SK-N-SH (cell line): ENCODE measurements at regions not wholly inside any gene's neighbourhood (a gene's known extent, or its start where the extent isn't known, plus 50 kb on each side); places are given as distances from the start of the nearest gene placed in this dataset.

Experiments used
- EP300 ChIP-seq, 2 experiments: IDR thresholded peaks; 2 replicates each; pipeline versions ENCODE4 v1.4.0 to v1.6.1; 2012; ENCODE audit warnings: borderline replicate concordance in 1 of 2, low read depth in 1 of 2, low read length in 1 of 2
- EZH2phosphoT487 ChIP-seq: fragments of 200-600 bp; sonication (generic); IDR thresholded peaks from 2 replicates; pipeline ENCODE4 v1.6.1; 2017; ENCODE audit warnings: low read depth, mixed run types, mild to moderate bottlenecking, antibody characterized with exemption, moderate library complexity, borderline replicate concordance
- FOXJ3 ChIP-seq: sonication (generic); formaldehyde crosslinking; IDR thresholded peaks from 2 replicates; pipeline ENCODE4 v1.5.1; 2020; ENCODE audit warnings: mild to moderate bottlenecking, missing genetic modification reagents
- FOXM1 ChIP-seq: IDR thresholded peaks from 2 replicates; pipeline ENCODE4 v1.4.0; 2012; ENCODE audit warnings: low read depth, mild to moderate bottlenecking
- IRF3 ChIP-seq: fragments of 150-350 bp; IDR thresholded peaks from 2 replicates; pipeline ENCODE4 v1.6.1; 2016; ENCODE audit warnings: mild to moderate bottlenecking, low read depth, low read length
- JUND ChIP-seq: IDR thresholded peaks from 2 replicates; pipeline ENCODE4 v1.4.0; 2012
- NRF1 ChIP-seq: IDR thresholded peaks from 2 replicates; pipeline ENCODE4 v1.6.1; 2012; ENCODE audit warnings: low read depth, mild to moderate bottlenecking, low read length
- RAD21 ChIP-seq: IDR thresholded peaks from 2 replicates; pipeline ENCODE4 v1.6.1; 2012; ENCODE audit warnings: mild to moderate bottlenecking, low read length
- RFX5 ChIP-seq: IDR thresholded peaks from 2 replicates; pipeline ENCODE4 v1.6.1; 2012; ENCODE audit warnings: mild to moderate bottlenecking, improper control_type of control experiment, low read length
- RXRA ChIP-seq: IDR thresholded peaks from 2 replicates; pipeline ENCODE4 v1.4.0; 2012; ENCODE audit warnings: low read depth, mild to moderate bottlenecking, borderline replicate concordance
- SIN3A ChIP-seq: IDR thresholded peaks from 2 replicates; pipeline ENCODE4 v1.6.1; 2012; ENCODE audit warnings: low read depth, mild to moderate bottlenecking, low read length, moderate library complexity, borderline replicate concordance
- SMC3 ChIP-seq: IDR thresholded peaks from 2 replicates; pipeline ENCODE4 v1.6.1; 2012; ENCODE audit warnings: low read depth, low read length, improper control_type of control experiment
- TAF1 ChIP-seq: IDR thresholded peaks from 2 replicates; pipeline ENCODE4 v1.6.1; 2012; ENCODE audit warnings: low read depth, mild to moderate bottlenecking, low read length, moderate library complexity, borderline replicate concordance
- ZBTB33 ChIP-seq: IDR thresholded peaks from 2 replicates; pipeline ENCODE4 v1.4.0; 2012; ENCODE audit warnings: low read depth, borderline replicate concordance
- TF ChIP-seq, protein P1 (sequence below): IDR thresholded peaks from 2 replicates; pipeline ENCODE4; 2012
- TF ChIP-seq, protein P2 (sequence below): IDR thresholded peaks from 2 replicates; pipeline ENCODE4 v1.4.0; 2012; ENCODE audit warnings: low read depth, borderline replicate concordance
- TF ChIP-seq, protein P3 (sequence below): IDR thresholded peaks from 2 replicates; pipeline ENCODE4 v1.4.0; 2012; ENCODE audit warnings: low read depth

GRCh38 chr18:62450546-62451410 lies 72.0 kb upstream of the ZCCHC2 start (continued):
- TF ChIP-seq EZH2phosphoT487 = no peak
- no peak for TF ChIP-seq IRF3
- peak; percentile 86; the same call in 1 of the 2 replicates for TF ChIP-seq RXRA
- no peak for TF ChIP-seq TAF1
- TF ChIP-seq, protein P1, sequence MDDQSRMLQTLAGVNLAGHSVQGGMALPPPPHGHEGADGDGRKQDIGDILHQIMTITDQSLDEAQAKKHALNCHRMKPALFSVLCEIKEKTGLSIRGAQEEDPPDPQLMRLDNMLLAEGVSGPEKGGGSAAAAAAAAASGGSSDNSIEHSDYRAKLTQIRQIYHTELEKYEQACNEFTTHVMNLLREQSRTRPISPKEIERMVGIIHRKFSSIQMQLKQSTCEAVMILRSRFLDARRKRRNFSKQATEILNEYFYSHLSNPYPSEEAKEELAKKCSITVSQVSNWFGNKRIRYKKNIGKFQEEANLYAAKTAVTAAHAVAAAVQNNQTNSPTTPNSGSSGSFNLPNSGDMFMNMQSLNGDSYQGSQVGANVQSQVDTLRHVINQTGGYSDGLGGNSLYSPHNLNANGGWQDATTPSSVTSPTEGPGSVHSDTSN = peak; percentile 79
- peak in 1 of 2 experiments; percentile 14; a peak in 1 of 4 replicates for TF ChIP-seq EP300 (IDR thresholded peaks at IDR 0.05; ENCODE audit: borderline replicate concordance in 1 of 2, low read depth in 1 of 2, low read length in 1 of 2)
- no peak for TF ChIP-seq ZBTB33
- TF ChIP-seq, protein P2, sequence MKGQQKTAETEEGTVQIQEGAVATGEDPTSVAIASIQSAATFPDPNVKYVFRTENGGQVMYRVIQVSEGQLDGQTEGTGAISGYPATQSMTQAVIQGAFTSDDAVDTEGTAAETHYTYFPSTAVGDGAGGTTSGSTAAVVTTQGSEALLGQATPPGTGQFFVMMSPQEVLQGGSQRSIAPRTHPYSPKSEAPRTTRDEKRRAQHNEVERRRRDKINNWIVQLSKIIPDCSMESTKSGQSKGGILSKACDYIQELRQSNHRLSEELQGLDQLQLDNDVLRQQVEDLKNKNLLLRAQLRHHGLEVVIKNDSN = no peak
- no peak for TF ChIP-seq FOXM1
- TF ChIP-seq JUND = peak; percentile 70
- no peak for TF ChIP-seq SIN3A
- no peak for TF ChIP-seq NRF1
- no peak for TF ChIP-seq SMC3
- TF ChIP-seq RFX5 = no peak
- TF ChIP-seq, protein P3, sequence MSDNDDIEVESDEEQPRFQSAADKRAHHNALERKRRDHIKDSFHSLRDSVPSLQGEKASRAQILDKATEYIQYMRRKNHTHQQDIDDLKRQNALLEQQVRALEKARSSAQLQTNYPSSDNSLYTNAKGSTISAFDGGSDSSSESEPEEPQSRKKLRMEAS = peak; percentile 73
- no peak for TF ChIP-seq FOXJ3
- TF ChIP-seq RAD21 = no peak
